Mucosa of descending colon (tissue), 3 donors: ENCODE measurements at regions not wholly inside any gene's neighbourhood (a gene's known extent, or its start where the extent isn't known, plus 50 kb on each side); places are given as distances from the start of the nearest gene placed in this dataset.

Experiments used
- ATAC-seq: fragments of 200-7000 bp; cut with Tn5 transposase; one replicate; pipeline ENCODE4 v1.9.1; 2020; ENCODE audit warnings: mild to moderate bottlenecking, moderate library complexity
- DNase-seq, 3 donors: peaks; one replicate each; pipeline ENCODE4 v3.0.0-alpha.2; 2020
- H3K36me3 ChIP-seq: fragments of 200-600 bp; one replicate; pipeline ENCODE4 v1.8.0; 2021; ENCODE audit warnings: low read depth, mild to moderate bottlenecking
- H3K4me1 ChIP-seq: fragments of 200-600 bp; one replicate; pipeline ENCODE4 v1.8.0; 2021; ENCODE audit warnings: low read depth, mild to moderate bottlenecking
- H3K4me3 ChIP-seq: fragments of 200-600 bp; one replicate; pipeline ENCODE4 v1.8.0; 2021; ENCODE audit warnings: mild to moderate bottlenecking
- H3K9me3 ChIP-seq: fragments of 200-600 bp; one replicate; pipeline ENCODE4 v1.8.0; 2021; ENCODE audit warnings: mild to moderate bottlenecking
- intact Hi-C, 2 donors: fragments of 100-400 bp; cut with DNase I in 1 of 2; cut with micrococcal nuclease in 1 of 2; formaldehyde crosslinking; loops; one replicate each; pipeline versions ENCODE4 v1.11.0 to v1.11.1; 2022; cut with DNase I, micrococcal nuclease
- TF ChIP-seq, protein P1 (sequence below): fragments of 200-600 bp; IDR thresholded peaks from one replicate; pipeline ENCODE4 v1.8.0; 2022; ENCODE audit warnings: antibody characterized with exemption, mild to moderate bottlenecking
- donor health status: DM: no; HTN: no; CAD: no; lungs with moderate emphysema.
- donor health status: DM: no; HTN: no; CAD: no.
- donor health status: DM: no; HTN: yes; CAD: no.

GRCh38 chr13:75038393-75039113 is 443.4 kb downstream of the TBC1D4 start:
- Histone ChIP-seq H3K36me3 (no peaks in the 10 kb centered on the region), H3K9me3 (peaks cover 19% of the 10 kb centered on the region), H3K4me1 (no peaks in the 10 kb centered on the region), H3K4me3 (no peak overlapping the region)
- TF ChIP-seq, protein P1, sequence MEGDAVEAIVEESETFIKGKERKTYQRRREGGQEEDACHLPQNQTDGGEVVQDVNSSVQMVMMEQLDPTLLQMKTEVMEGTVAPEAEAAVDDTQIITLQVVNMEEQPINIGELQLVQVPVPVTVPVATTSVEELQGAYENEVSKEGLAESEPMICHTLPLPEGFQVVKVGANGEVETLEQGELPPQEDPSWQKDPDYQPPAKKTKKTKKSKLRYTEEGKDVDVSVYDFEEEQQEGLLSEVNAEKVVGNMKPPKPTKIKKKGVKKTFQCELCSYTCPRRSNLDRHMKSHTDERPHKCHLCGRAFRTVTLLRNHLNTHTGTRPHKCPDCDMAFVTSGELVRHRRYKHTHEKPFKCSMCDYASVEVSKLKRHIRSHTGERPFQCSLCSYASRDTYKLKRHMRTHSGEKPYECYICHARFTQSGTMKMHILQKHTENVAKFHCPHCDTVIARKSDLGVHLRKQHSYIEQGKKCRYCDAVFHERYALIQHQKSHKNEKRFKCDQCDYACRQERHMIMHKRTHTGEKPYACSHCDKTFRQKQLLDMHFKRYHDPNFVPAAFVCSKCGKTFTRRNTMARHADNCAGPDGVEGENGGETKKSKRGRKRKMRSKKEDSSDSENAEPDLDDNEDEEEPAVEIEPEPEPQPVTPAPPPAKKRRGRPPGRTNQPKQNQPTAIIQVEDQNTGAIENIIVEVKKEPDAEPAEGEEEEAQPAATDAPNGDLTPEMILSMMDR = no peak
- no peak for ATAC-seq
- intact Hi-C loops = no loop called here
- DNase-seq = no peak

GRCh38 chr13:75025956-75026355 is 456.0 kb downstream of the TBC1D4 start:
- no peaks in the 10 kb centered on the region for H3K9me3 ChIP-seq
- no peak for ATAC-seq
- H3K4me3 ChIP-seq = no peak overlapping the region
- DNase-seq = no peak
- TF ChIP-seq, protein P1 = no peak
- intact Hi-C loops = no loop called here
- no peaks in the 10 kb centered on the region for H3K36me3 ChIP-seq
- H3K4me1 ChIP-seq = no peaks in the 10 kb centered on the region

- no peak for DNase-seq
- intact Hi-C loops = no loop called here
- no peak for ATAC-seq
- TF ChIP-seq, protein P1 = no peak
- Histone ChIP-seq H3K4me3 (no peak overlapping the region), H3K9me3 (no peaks in the 10 kb centered on the region), H3K4me1 (no peaks in the 10 kb centered on the region), H3K36me3 (no peaks in the 10 kb centered on the region)
These were observed 457.4 kb downstream of the TBC1D4 start for GRCh38 chr13:75024602-75025001.

- intact Hi-C loops = no loop called here
- TF ChIP-seq, protein P1 = no peak
- Histone ChIP-seq H3K4me3 (no peak overlapping the region), H3K36me3 (no peaks in the 10 kb centered on the region), H3K9me3 (no peaks in the 10 kb centered on the region), H3K4me1 (no peaks in the 10 kb centered on the region)
- ATAC-seq (no peak), DNase-seq (no peak)
These were observed 458.4 kb downstream of the TBC1D4 start for GRCh38 chr13:75023609-75024008.

- intact Hi-C loops = no loop called here
- TF ChIP-seq, protein P1 = no peak
- no peak for ATAC-seq
- no peak overlapping the region for H3K4me3 ChIP-seq
- no peaks in the 10 kb centered on the region for H3K4me1 ChIP-seq
- H3K36me3 ChIP-seq = no peaks in the 10 kb centered on the region
- H3K9me3 ChIP-seq = no peaks in the 10 kb centered on the region
- DNase-seq = no peak
These were observed 460.8 kb downstream of the TBC1D4 start for GRCh38 chr13:75021151-75021550.

DNA sequence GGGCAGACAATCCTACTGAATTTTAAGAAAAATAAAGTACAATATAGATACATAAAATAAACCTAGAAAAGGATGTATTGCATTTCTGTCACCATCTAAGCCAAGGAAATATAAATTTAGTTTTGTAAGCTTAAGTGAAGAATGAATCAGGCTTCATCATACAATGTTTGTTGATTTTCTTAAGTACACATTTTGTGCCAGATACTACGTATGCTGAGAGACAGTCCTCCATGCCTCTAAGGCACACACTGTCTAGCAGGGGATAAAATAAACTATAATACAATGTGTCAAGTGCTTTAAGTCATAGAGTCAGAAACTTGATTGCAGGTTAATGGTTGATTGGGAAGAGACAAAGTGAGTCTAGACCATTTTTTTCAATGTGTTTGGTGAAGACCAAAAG is 465.7 kb downstream of the TBC1D4 start:
- H3K36me3 ChIP-seq = no peaks in the 10 kb centered on the region
- no peaks in the 10 kb centered on the region for H3K4me1 ChIP-seq
- ATAC-seq = no peak
- no peaks in the 10 kb centered on the region for H3K9me3 ChIP-seq
- intact Hi-C loops = no loop called here
- H3K4me3 ChIP-seq = no peak overlapping the region
- TF ChIP-seq, protein P1 = no peak
- DNase-seq = no peak
